HG02840 (cell line): ENCODE measurements at regions not wholly inside any gene's neighbourhood (a gene's known extent, or its start where the extent isn't known, plus 50 kb on each side); places are given as distances from the start of the nearest gene placed in this dataset.
"Not testable (repeated sequence)": the region's sequence is repeated elsewhere in the genome, so short reads cannot be mapped to it uniquely, and the experiment has no call there.

Experiments
- ATAC-seq: cut with Tn5 transposase; IDR thresholded peaks from one replicate; pipeline ENCODE4 v1.9.1; 2021; ENCODE audit warnings: mild to moderate bottlenecking, moderate library complexity, moderate number of reproducible peaks; ENCODE audit not compliant: unreplicated experiment, low FRiP score

GRCh38 chr1:90826834-90827233 is 109.7 kb upstream of the BARHL2 start:
- no peak for ATAC-seq

- ATAC-seq, result no peak
Observed at GRCh38 chr1:90826024-90826423, 108.9 kb upstream of the BARHL2 start.

GRCh38 chr1:90824551-90824950 is 107.4 kb upstream of the BARHL2 start:
- ATAC-seq, result no peak

- no peak for ATAC-seq
Observed at GRCh38 chr1:90823686-90824085, 106.6 kb upstream of the BARHL2 start.

GRCh38 chr1:90821788-90822359 is 104.8 kb upstream of the BARHL2 start:
- ATAC-seq, result no peak

- no peak for ATAC-seq
Observed at GRCh38 chr1:90821152-90821787, 104.2 kb upstream of the BARHL2 start.

GRCh38 chr1:90820745-90821144 is 103.6 kb upstream of the BARHL2 start:
- ATAC-seq, result no peak

- ATAC-seq, result no peak
Observed at GRCh38 chr1:90817399-90817798, 100.3 kb upstream of the BARHL2 start.

GRCh38 chr1:90812237-90812636 is 95.1 kb upstream of the BARHL2 start:
- not testable (repeated sequence) for ATAC-seq

GRCh38 chr1:90811444-90811950 is 94.4 kb upstream of the BARHL2 start:
- ATAC-seq, result not testable (repeated sequence)

- no peak for ATAC-seq
Observed at GRCh38 chr1:90810681-90811080, 93.6 kb upstream of the BARHL2 start.

- no peak for ATAC-seq
Observed at GRCh38 chr1:90809996-90810395, 92.9 kb upstream of the BARHL2 start.

- no peak for ATAC-seq
Observed at GRCh38 chr1:90809093-90809492, 92.0 kb upstream of the BARHL2 start.

GRCh38 chr1:90807329-90807728 is 90.2 kb upstream of the BARHL2 start:
- ATAC-seq, result no peak

GRCh38 chr1:90802622-90803021 is 85.5 kb upstream of the BARHL2 start:
- no peak for ATAC-seq

GRCh38 chr1:90800012-90800717 is 83.1 kb upstream of the BARHL2 start:
- no peak for ATAC-seq

GRCh38 chr1:90799326-90799725 is 82.2 kb upstream of the BARHL2 start:
- ATAC-seq, result no peak

GRCh38 chr1:90798883-90799282 is 81.8 kb upstream of the BARHL2 start:
- no peak for ATAC-seq

GRCh38 chr1:90798344-90798743 is 81.2 kb upstream of the BARHL2 start:
- no peak for ATAC-seq

- ATAC-seq, result no peak
Observed at GRCh38 chr1:90795431-90795830, 78.3 kb upstream of the BARHL2 start.

GRCh38 chr1:90786709-90787108 is 69.6 kb upstream of the BARHL2 start:
- no peak for ATAC-seq
